SK-N-SH (cell line): ENCODE measurements at regions not wholly inside any gene's neighbourhood (a gene's known extent, or its start where the extent isn't known, plus 50 kb on each side); places are given as distances from the start of the nearest gene placed in this dataset.

Experiments
- CTCF ChIA-PET: fragments of 300-600, 350-600 bp; formaldehyde crosslinking; extraction: SDS; loops from one replicate; lab custom pipeline; 2021; lab: Yijun Ruan, JAX
- POLR2A ChIA-PET: fragments of 350-600 bp; sonication (Branson Sonifier 250); formaldehyde crosslinking; extraction: SDS; loops from one replicate; lab custom pipeline; 2020; ENCODE audit warnings: antibody characterized with exemption, inconsistent platforms; lab: Yijun Ruan, JAX
- DNase-seq: peaks from one replicate; pipeline ENCODE4 v3.0.0; 2012
- H2AFZ ChIP-seq: fragments of 200-600 bp; sonication (generic); 2 replicates; pipeline ENCODE4 v1.8.1; 2016; ENCODE audit warnings: antibody characterized with exemption, mild to moderate bottlenecking, low read depth
- H3F3A ChIP-seq: fragments of 200-600 bp; sonication (generic); replicated peaks from 2 replicates; pipeline ENCODE3; 2016; ENCODE audit warnings: antibody characterized with exemption, mild to moderate bottlenecking; ENCODE audit not compliant: insufficient read depth
- H3K27ac ChIP-seq, 2 experiments: fragments of 200-500 bp in 1 of 2; fragments of 200-600 bp in 1 of 2; sonication (Bioruptor generic) in 1 of 2; sonication (generic), shearing (Covaris generic) in 1 of 2; 2 replicates each; pipeline versions ENCODE4 v1.5.1 to v1.6.1; 2014 to 2016; ENCODE audit warnings: low read depth in 2 of 2, inconsistent platforms in 1 of 2, low read length in 1 of 2, mild to moderate bottlenecking in 1 of 2, mixed read lengths in 1 of 2
- H3K27me3 ChIP-seq: fragments of 200-600 bp; sonication (generic), shearing (Covaris generic); 2 replicates; pipeline ENCODE4 v1.6.1; 2016; ENCODE audit warnings: mixed run types; ENCODE audit not compliant: insufficient read depth
- H3K36me3 ChIP-seq, 2 experiments: fragments of 200-500 bp in 1 of 2; fragments of 200-600 bp in 1 of 2; sonication (Bioruptor generic) in 1 of 2; sonication (generic) in 1 of 2; replicated peaks in 1 of 2; 2 replicates each; pipeline versions ENCODE3 to v1.5.1; 2014 to 2016; ENCODE audit warnings: low read length in 1 of 2, mild to moderate bottlenecking in 1 of 2; ENCODE audit not compliant: insufficient read depth in 2 of 2, control insufficient read depth in 1 of 2
- H3K4me1 ChIP-seq, 2 experiments: fragments of 200-500 bp in 1 of 2; fragments of 200-600 bp in 1 of 2; sonication (Bioruptor generic) in 1 of 2; sonication (generic), shearing (Covaris generic) in 1 of 2; 2 replicates each; pipeline versions ENCODE4 v1.5.1 to v1.6.1; 2014 to 2016; ENCODE audit warnings: low read depth in 1 of 2, low read length in 1 of 2, mixed run types in 1 of 2; ENCODE audit not compliant: insufficient read depth in 2 of 2, control insufficient read depth in 1 of 2
- H3K4me2 ChIP-seq: fragments of 200-600 bp; sonication (generic), shearing (Covaris generic); 2 replicates; pipeline ENCODE4 v1.6.1; 2017; ENCODE audit warnings: mixed run types
- H3K4me3 ChIP-seq, 2 experiments: fragments of 200-500 bp in 1 of 2; fragments of 200-600 bp in 1 of 2; sonication (Bioruptor generic) in 1 of 2; sonication (generic), shearing (Covaris generic) in 1 of 2; 2 replicates each; pipeline versions ENCODE4 v1.5.1 to v1.8.1; 2014 to 2016; ENCODE audit warnings: low read depth in 2 of 2, inconsistent platforms in 1 of 2, low read length in 1 of 2, mild to moderate bottlenecking in 1 of 2, mixed read lengths in 1 of 2, moderate library complexity in 1 of 2
- H3K79me2 ChIP-seq: fragments of 200-600 bp; sonication (generic); 2 replicates; pipeline ENCODE4 v1.8.1; 2017; ENCODE audit warnings: mild to moderate bottlenecking; ENCODE audit not compliant: insufficient read depth
- H3K9ac ChIP-seq: fragments of 200-600 bp; sonication (generic); 2 replicates; pipeline ENCODE4 v1.6.1; 2017; ENCODE audit warnings: mixed run types
- H3K9me2 ChIP-seq: fragments of 200-600 bp; sonication (generic); 2 replicates; pipeline ENCODE4 v1.6.1; 2017; ENCODE audit warnings: mixed run types
- H3K9me3 ChIP-seq: fragments of 200-600 bp; sonication (generic); 2 replicates; pipeline ENCODE4 v1.6.1; 2017; ENCODE audit warnings: mixed run types, mild to moderate bottlenecking, moderate library complexity
- H4K20me1 ChIP-seq: fragments of 200-600 bp; sonication (generic); 2 replicates; pipeline ENCODE4 v1.6.1; 2017; ENCODE audit warnings: mild to moderate bottlenecking, mixed run types; ENCODE audit not compliant: insufficient read depth
- JUND ChIP-seq: IDR thresholded peaks from 2 replicates; pipeline ENCODE4 v1.4.0; 2012
- WGBS: methylation state at CpG from one replicate; pipeline ENCODE4 v1.1.6; 2017; ENCODE audit warnings: low lambda C conversion rate; 5-methylcytosine and 5-hydroxymethylcytosine counted together
- TF ChIP-seq, protein P1 (sequence below): IDR thresholded peaks from 2 replicates; pipeline ENCODE4 v1.6.1; 2012; ENCODE audit warnings: mild to moderate bottlenecking, low read depth, low read length, moderate library complexity
- TF ChIP-seq, protein P2 (sequence below): fragments of 200-600 bp; sonication (generic); IDR thresholded peaks from 2 replicates; pipeline ENCODE4 v1.6.1; 2017; ENCODE audit warnings: antibody characterized with exemption, mild to moderate bottlenecking, moderate library complexity

DNA sequence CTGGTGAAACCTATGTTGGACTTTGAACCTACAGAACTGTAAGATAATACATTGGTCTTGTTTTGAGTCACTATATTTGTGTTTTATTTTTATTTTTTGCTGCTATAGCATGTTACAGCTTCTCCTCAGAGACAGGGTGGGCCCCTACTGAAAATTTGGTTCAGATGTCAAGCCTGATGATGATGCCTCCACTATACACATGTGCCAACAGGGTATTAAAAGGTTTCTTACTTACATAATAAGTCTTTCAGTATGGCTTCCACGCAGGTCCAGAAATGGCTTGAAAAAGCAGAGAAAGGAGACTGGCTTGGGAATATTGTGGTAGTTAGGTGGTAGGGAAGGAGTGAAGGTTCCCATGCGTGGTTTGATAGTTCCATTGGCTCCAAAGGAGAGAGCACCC, 52.9 kb upstream of the ELAC2 start (continued):
- TF ChIP-seq, protein P1, sequence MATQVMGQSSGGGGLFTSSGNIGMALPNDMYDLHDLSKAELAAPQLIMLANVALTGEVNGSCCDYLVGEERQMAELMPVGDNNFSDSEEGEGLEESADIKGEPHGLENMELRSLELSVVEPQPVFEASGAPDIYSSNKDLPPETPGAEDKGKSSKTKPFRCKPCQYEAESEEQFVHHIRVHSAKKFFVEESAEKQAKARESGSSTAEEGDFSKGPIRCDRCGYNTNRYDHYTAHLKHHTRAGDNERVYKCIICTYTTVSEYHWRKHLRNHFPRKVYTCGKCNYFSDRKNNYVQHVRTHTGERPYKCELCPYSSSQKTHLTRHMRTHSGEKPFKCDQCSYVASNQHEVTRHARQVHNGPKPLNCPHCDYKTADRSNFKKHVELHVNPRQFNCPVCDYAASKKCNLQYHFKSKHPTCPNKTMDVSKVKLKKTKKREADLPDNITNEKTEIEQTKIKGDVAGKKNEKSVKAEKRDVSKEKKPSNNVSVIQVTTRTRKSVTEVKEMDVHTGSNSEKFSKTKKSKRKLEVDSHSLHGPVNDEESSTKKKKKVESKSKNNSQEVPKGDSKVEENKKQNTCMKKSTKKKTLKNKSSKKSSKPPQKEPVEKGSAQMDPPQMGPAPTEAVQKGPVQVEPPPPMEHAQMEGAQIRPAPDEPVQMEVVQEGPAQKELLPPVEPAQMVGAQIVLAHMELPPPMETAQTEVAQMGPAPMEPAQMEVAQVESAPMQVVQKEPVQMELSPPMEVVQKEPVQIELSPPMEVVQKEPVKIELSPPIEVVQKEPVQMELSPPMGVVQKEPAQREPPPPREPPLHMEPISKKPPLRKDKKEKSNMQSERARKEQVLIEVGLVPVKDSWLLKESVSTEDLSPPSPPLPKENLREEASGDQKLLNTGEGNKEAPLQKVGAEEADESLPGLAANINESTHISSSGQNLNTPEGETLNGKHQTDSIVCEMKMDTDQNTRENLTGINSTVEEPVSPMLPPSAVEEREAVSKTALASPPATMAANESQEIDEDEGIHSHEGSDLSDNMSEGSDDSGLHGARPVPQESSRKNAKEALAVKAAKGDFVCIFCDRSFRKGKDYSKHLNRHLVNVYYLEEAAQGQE = no peak
- no peak for TF ChIP-seq JUND

DNA sequence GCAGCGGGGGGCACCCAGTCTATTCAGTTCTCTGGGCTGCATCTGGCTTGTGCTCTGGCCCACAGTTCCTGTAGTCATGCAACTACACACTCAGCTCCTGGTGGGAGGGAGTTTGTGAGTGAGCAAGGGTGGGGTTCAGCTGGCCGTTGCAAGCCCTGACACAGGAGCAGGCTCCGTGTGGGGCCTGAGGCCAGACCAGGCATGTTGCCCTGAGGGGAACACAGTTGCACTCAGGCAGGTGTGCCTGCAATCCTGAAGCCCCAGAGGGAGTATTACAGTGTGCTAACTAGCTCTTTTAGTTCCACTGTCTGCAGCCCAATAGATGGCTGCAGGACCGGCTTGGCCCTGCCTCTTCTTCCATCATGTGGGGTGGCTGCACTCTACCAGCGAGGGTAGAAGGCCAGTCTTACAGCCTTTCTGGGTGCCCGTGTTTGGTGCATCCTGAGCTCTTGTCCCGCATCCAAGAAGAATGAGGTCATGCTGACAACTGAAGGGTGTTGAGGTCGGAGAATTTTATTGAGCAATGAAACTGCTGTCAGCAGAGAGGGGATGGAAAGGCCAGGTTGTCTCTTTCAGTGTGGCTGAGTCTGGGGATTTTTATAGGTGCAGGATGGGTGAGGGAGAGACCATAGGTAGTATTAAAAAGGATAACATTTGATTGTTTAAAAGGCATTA, 49.9 kb upstream of the ELAC2 start:
- H3K9me2 ChIP-seq = no peaks in the 10 kb centered on the region
- H2AFZ ChIP-seq = no peak overlapping the region
- DNase-seq = no peak
- no peaks in the 10 kb centered on the region for H3F3A ChIP-seq
- WGBS = 9% methylated on average over 6 of the region's 8 CpGs
- TF ChIP-seq, protein P2, sequence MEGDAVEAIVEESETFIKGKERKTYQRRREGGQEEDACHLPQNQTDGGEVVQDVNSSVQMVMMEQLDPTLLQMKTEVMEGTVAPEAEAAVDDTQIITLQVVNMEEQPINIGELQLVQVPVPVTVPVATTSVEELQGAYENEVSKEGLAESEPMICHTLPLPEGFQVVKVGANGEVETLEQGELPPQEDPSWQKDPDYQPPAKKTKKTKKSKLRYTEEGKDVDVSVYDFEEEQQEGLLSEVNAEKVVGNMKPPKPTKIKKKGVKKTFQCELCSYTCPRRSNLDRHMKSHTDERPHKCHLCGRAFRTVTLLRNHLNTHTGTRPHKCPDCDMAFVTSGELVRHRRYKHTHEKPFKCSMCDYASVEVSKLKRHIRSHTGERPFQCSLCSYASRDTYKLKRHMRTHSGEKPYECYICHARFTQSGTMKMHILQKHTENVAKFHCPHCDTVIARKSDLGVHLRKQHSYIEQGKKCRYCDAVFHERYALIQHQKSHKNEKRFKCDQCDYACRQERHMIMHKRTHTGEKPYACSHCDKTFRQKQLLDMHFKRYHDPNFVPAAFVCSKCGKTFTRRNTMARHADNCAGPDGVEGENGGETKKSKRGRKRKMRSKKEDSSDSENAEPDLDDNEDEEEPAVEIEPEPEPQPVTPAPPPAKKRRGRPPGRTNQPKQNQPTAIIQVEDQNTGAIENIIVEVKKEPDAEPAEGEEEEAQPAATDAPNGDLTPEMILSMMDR = no peak
- TF ChIP-seq, all 33 proteins: peak for 0
- Histone ChIP-seq H3K4me2 (no peak overlapping the region), H3K27me3 (peaks cover 4% of the 10 kb centered on the region; the same call in 1 of the 2 replicates), H3K9me3 (no peaks in the 10 kb centered on the region), H3K9ac (no peak overlapping the region), H3K4me1 (no peaks in the 10 kb centered on the region), H3K4me3 (no peak overlapping the region), H3K27ac (no peak overlapping the region), H4K20me1 (no peaks in the 10 kb centered on the region), H3K36me3 (no peaks in the 10 kb centered on the region), H3K79me2 (no peaks in the 10 kb centered on the region)
- ChIA-PET CTCF (interaction anchor here (1.1 to 2.4 kb wide), 2 partner anchors 37 to 43 kb away, joined by 3 to 8 read pairs; no protein-coding TSS in a partner anchor), POLR2A (no interaction called here)
